Stimulated activated CD8-positive, alpha-beta memory T cell treated with anti-CD3 and anti-CD28 coated beads, Interleukin-15, amount 100 ng/mL, for 48 hours (primary cell): ENCODE measurements at regions not wholly inside any gene's neighbourhood (a gene's known extent, or its start where the extent isn't known, plus 50 kb on each side); places are given as distances from the start of the nearest gene placed in this dataset.

ENCODE experiments used
- DNase-seq, 2 donors: peaks; one replicate each; pipeline ENCODE4 v3.0.0-alpha.2; 2020; ENCODE audit warnings: low read depth in 2 of 2

GRCh38 chr2:216918088-216918680, 58.3 kb upstream of the TNP1 start:
- no peak for DNase-seq

DNA sequence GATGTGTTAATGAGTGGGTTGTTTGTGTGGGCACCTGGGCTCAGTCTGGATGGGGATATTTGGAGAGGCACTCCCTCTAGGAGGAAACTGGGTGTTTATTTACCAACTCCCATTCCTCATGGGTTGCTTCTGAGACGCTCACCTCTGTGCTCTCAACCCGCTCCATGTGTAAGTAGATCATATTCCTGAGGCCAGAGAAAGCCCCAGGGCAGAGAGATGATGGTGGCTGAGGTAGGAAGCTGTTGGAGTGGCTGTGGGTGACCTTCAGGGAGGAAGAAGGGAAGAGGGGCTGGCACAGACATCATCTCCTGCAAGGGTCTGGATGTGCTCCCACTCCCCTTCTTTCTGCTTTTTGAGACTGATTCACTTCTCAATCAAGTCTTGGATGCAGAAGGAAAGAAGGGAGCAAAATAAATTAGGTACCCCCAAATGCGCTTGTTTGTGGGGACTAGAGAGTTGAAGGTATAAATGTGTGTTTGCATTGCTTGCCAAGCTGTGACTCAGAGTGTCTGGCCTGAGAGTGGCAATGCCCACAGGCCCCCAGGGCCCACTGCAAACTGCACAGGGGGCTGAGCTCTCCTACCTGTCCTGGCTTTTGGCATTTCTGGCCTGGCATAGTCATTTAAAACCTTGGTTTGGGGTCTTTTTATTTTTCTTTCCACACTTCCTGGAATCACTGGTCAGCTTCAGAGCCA, 57.2 kb upstream of the TNP1 start:
- DNase-seq = no peak

GRCh38 chr2:216915557-216916150, 55.8 kb upstream of the TNP1 start:
- DNase-seq = no peak

GRCh38 chr2:216914491-216914890, 54.6 kb upstream of the TNP1 start:
- no peak for DNase-seq

GRCh38 chr2:216911886-216912285, 52.0 kb upstream of the TNP1 start:
- no peak for DNase-seq

GRCh38 chr2:216911008-216911407, 51.1 kb upstream of the TNP1 start:
- no peak for DNase-seq

DNA sequence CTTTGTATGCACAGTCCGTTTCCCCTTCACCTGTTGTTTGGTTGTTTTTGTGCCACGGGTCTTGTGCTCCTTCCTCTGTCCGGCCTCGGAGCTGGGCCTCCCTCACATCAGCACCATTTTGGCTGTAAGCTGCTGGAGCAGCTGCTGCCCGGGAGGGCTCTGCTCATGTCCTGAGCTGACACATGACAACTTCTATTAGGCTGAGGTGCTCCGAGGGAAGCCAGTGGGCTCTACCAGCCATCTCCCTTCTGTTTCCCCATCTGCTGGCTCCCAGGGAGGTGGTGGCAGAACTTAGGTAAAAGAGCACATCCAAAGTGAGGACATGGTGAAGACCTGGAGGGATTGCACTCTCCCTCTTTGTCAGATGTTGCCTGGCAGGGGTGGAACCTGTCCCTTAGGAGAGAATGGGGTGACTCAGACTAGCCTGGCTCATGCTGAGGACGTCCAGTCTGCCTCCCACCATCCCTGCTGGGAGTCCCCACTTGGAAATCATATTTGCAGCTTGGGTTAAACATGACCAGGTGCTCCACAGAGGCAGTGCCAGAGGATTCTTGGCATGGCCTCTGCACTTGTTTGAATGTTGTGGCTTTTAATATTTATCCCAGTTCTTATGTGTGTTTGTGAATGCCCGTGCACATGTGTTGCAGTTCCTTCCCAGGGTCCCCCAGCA, 49.8 kb upstream of the TNP1 start:
- DNase-seq = no peak
